Mesothelial cell of epicardium (in vitro differentiated cells): ENCODE measurements at regions not wholly inside any gene's neighbourhood (a gene's known extent, or its start where the extent isn't known, plus 50 kb on each side); places are given as distances from the start of the nearest gene placed in this dataset.
A peak's percentile ranks its signal among the peaks of the same experiment; 100 is the strongest.

Source experiments
- DNase-seq, 2 experiments: peaks; one replicate each; pipeline ENCODE4 v3.0.0; 2021; ENCODE audit warnings: low spot score in 2 of 2; ENCODE audit not compliant: unreplicated experiment in 2 of 2
- H3K27ac Mint-ChIP-seq: 2 replicates; pipeline ENCODE4 v1.8.0; 2021; ENCODE audit warnings: mixed read lengths
- H3K27me3 Mint-ChIP-seq: 2 replicates; pipeline ENCODE4 v1.8.0; 2021; ENCODE audit warnings: low read depth, mixed read lengths
- H3K36me3 Mint-ChIP-seq: 2 replicates; pipeline ENCODE4 v1.8.0; 2021; ENCODE audit warnings: mixed read lengths
- H3K4me1 Mint-ChIP-seq: 2 replicates; pipeline ENCODE4 v1.8.0; 2021; ENCODE audit warnings: mixed read lengths
- H3K4me3 Mint-ChIP-seq: 2 replicates; pipeline ENCODE4 v1.8.0; 2021; ENCODE audit warnings: mild to moderate bottlenecking, moderate library complexity, mixed read lengths
- H3K9me3 Mint-ChIP-seq: 2 replicates; pipeline ENCODE4 v1.8.0; 2021; ENCODE audit warnings: mixed read lengths
- TF ChIP-seq, protein P1 (sequence below): fragments of 200-600 bp; sonication (generic); IDR thresholded peaks from one replicate; pipeline ENCODE4 v1.5.0; 2021; ENCODE audit warnings: antibody characterized with exemption; ENCODE audit not compliant: unreplicated experiment

DNA sequence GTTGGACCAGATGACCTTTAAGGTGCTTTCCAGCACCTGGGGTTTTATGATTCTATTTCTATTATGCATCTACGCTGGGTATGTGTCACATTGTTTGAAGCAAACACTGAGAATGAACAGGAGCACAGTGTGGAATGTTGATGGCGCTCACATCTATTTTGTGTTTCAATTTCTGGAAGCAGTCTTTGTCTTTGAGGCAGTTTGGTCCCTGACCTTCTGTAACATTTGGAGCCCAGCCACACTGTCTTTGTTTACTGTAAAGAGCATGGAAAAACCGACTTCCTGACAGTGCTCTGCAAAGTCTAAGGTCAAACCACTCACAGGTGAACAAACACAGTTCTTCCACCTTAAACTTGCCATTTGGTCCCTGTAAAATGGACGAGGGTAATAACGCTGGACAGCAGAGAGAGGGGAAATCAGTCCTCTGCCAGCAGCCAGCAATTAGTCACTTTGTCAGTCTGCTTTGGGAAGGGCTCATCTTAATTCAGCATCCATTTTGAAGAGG lies 155.5 kb downstream of the PRL start:
- Mint-ChIP-seq H3K36me3 (peaks cover 2% of the 10 kb centered on the region), H3K4me1 (peaks cover 47% of the 10 kb centered on the region), H3K4me3 (no peak overlapping the region), H3K9me3 (no peaks in the 10 kb centered on the region), H3K27me3 (no peaks in the 10 kb centered on the region), H3K27ac (peak overlapping the region; percentile 64)
- no peak for DNase-seq
- TF ChIP-seq, protein P1, sequence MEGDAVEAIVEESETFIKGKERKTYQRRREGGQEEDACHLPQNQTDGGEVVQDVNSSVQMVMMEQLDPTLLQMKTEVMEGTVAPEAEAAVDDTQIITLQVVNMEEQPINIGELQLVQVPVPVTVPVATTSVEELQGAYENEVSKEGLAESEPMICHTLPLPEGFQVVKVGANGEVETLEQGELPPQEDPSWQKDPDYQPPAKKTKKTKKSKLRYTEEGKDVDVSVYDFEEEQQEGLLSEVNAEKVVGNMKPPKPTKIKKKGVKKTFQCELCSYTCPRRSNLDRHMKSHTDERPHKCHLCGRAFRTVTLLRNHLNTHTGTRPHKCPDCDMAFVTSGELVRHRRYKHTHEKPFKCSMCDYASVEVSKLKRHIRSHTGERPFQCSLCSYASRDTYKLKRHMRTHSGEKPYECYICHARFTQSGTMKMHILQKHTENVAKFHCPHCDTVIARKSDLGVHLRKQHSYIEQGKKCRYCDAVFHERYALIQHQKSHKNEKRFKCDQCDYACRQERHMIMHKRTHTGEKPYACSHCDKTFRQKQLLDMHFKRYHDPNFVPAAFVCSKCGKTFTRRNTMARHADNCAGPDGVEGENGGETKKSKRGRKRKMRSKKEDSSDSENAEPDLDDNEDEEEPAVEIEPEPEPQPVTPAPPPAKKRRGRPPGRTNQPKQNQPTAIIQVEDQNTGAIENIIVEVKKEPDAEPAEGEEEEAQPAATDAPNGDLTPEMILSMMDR: no peak

DNA sequence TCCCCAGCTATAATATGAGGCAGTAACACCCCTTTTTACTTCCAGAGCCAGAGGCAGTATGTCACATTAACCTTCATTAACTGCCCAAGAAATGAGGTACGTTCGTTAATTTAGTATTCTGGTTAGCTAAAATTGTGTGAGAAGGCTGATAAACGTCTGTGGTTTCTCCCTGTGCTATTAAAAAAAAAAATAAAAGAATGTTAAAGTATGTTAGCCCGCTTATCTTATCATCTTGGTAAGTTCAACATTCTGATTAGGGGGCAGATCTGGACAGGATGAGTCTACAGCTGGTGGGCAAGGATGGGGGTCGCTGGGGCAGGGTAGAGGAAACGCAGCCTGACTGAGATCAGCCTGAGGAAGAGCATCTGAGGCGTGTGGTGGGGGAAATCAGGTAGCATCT lies 154.0 kb downstream of the PRL start:
- DNase-seq: no peak
- Mint-ChIP-seq H3K36me3 (no peaks in the 10 kb centered on the region), H3K4me1 (peaks cover 60% of the 10 kb centered on the region), H3K27ac (peak overlapping the region; percentile 78), H3K4me3 (no peak overlapping the region), H3K9me3 (no peaks in the 10 kb centered on the region), H3K27me3 (no peaks in the 10 kb centered on the region)
- TF ChIP-seq, protein P1: no peak

DNA sequence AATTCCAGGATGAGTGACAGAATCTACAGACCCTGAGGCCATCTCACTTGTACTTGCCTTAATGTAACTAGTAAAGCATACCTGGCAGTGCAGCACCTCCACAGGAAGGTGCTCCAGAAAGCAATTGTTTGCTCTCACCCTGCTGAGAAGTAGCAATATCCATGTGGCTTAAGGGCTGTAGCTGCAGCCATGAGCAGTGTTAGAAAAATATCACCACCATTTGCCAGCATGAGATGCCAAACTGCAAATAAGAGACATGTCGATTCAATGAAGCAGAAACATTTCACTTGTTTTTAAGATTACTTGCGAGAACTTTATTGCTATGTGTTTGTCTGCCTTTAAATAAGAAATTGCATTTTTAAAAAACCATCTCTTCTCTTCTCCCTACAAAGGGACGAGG lies 151.5 kb downstream of the PRL start:
- DNase-seq: no peak
- Mint-ChIP-seq H3K4me3 (no peak overlapping the region), H3K9me3 (no peaks in the 10 kb centered on the region), H3K4me1 (peaks cover 82% of the 10 kb centered on the region), H3K27me3 (no peaks in the 10 kb centered on the region), H3K27ac (peak overlapping the region; percentile 92), H3K36me3 (no peaks in the 10 kb centered on the region)
- TF ChIP-seq, protein P1: no peak

DNA sequence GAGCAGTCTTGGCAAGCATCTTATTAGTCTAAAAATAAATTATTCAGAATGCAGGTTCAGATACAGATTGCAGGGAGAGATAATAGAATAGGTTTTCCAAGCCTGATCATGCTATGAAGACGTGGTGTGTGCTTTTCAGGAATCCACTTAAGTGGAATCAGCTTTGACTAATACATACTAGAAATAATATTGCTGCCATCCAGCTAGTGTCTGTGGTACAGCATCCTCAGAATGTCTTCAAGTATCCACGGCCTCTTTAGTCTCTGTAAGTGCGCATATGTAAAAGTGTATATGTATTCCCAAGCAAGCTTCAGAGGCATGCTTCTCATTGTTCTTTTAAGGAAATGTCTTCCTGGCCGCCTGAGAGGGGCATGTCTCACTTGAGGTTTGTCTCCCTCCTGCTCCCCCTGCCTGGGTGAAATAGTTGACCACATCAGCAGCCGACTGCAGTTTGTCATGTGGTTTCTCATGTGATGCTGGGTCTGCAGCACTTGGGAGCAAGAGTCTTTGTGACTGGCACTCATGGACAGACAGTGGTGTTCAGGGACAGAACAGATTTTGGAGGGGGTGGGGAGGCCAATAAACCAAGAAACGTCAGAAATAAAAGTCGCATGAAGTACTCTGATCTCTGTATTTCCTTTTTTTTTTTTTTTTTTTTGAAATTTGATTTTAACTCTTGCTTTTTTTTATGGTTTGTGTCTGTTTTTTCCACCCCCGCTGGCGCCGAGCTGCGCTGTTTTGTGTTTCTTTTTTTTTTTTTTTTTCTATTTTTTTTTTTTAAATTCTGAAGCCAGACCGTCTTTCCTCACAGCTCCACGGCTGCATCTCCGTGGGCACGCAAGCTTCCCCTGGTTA lies 150.8 kb downstream of the PRL start:
- Mint-ChIP-seq H3K4me3 (peak overlapping the region; percentile 8), H3K4me1 (peaks cover 83% of the 10 kb centered on the region), H3K9me3 (no peaks in the 10 kb centered on the region), H3K36me3 (no peaks in the 10 kb centered on the region), H3K27me3 (no peaks in the 10 kb centered on the region), H3K27ac (peak overlapping the region; percentile 92)
- no peak for DNase-seq
- TF ChIP-seq, protein P1: no peak

DNA sequence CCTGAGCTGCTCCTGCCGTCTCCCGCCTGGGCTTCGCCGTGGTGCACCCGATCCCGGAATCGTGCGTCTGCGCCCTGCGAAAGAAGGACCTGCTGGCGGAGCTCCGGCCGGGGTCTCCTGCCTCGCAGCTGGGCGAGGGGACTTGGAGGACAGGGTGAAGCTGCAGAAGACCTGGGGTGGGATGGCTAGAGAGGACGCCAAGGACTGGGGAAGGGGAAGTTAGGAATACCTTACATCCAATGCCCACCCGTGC lies 150.2 kb downstream of the PRL start:
- TF ChIP-seq, protein P1: no peak
- peaks cover 79% of the 10 kb centered on the region for H3K4me1 Mint-ChIP-seq
- H3K36me3 Mint-ChIP-seq: no peaks in the 10 kb centered on the region
- no peak overlapping the region for H3K4me3 Mint-ChIP-seq
- H3K27ac Mint-ChIP-seq: peak overlapping the region; percentile 26
- H3K9me3 Mint-ChIP-seq: no peaks in the 10 kb centered on the region
- H3K27me3 Mint-ChIP-seq: no peaks in the 10 kb centered on the region
- DNase-seq: no peak
